HCT116 (cell line): ENCODE measurements at regions not wholly inside any gene's neighbourhood (a gene's known extent, or its start where the extent isn't known, plus 50 kb on each side); places are given as distances from the start of the nearest gene placed in this dataset.

Experiments
- ATAC-seq: fragments of 200-7000 bp; cut with Tn5 transposase; 2 replicates; pipeline ENCODE4 v1.9.1; 2020; ENCODE audit warnings: mild to moderate bottlenecking, moderate library complexity
- BruUV-seq: library from RNA; stranded (reverse); fragments of 400-500 nt; replicated peaks from 2 replicates; lab custom pipeline; 2021; lab: Mats Ljungman, UMichigan
- CTCF ChIA-PET: fragments of 300-600 bp; sonication (Branson Sonifier 250); formaldehyde crosslinking; loops from one replicate; lab custom pipeline; 2021; ENCODE audit warnings: antibody characterized with exemption; lab: Charles Lee
- POLR2A ChIA-PET: fragments of 300-600, 350-600 bp; sonication (Branson Sonifier 250); formaldehyde crosslinking; loops from one replicate; lab custom pipeline; 2021; ENCODE audit warnings: antibody characterized with exemption; lab: Charles Lee
- RAD21 ChIA-PET, 2 experiments: fragments of 300-600 bp; sonication (Branson Sonifier 250); formaldehyde crosslinking; loops; one replicate each; lab custom pipeline; 2023; ENCODE audit warnings: low total read pairs in 2 of 2; ENCODE audit not compliant: uncharacterized antibody in 2 of 2, unreplicated experiment in 2 of 2, low non-redundant PET in 1 of 2; lab: Charles Lee
- DNase-seq: peaks from one replicate; pipeline ENCODE4 v3.0.0-alpha.2; 2010; ENCODE audit warnings: low read depth, low spot score
- H2AFZ ChIP-seq: fragments of 200-600 bp; shearing (Covaris generic), sonication (generic); 2 replicates; pipeline ENCODE4 v1.6.1; 2017; ENCODE audit warnings: low read depth, mixed run types, mixed read lengths, antibody characterized with exemption, low read length; ENCODE audit not compliant: poor library complexity, severe bottlenecking
- H3K27ac ChIP-seq: 2 replicates; pipeline ENCODE4 v1.5.1; 2012; ENCODE audit warnings: low read depth, low read length
- H3K27me3 ChIP-seq: fragments of 200-600 bp; sonication (generic); 2 replicates; pipeline ENCODE4 v1.6.1; 2016; ENCODE audit warnings: mixed run types, low read length, mixed read lengths; ENCODE audit not compliant: insufficient read depth
- H3K36me3 ChIP-seq, 2 experiments: fragments of 200-500 bp in 1 of 2; fragments of 200-600 bp in 1 of 2; sonication (Bioruptor generic) in 1 of 2; sonication (generic) in 1 of 2; 2 replicates each; pipeline versions ENCODE4 v1.5.1 to v1.6.1; 2014 to 2016; ENCODE audit warnings: low read length in 2 of 2, inconsistent platforms in 1 of 2, mixed read lengths in 1 of 2, mixed run types in 1 of 2; ENCODE audit not compliant: insufficient read depth in 2 of 2, control insufficient read depth in 1 of 2
- H3K4me1 ChIP-seq, 2 experiments: fragments of 200-600 bp in 1 of 2; sonication (generic) in 1 of 2; 2 replicates each; pipeline versions ENCODE4 v1.5.1 to v1.6.1; 2012 to 2017; ENCODE audit warnings: low read length in 2 of 2, inconsistent platforms in 1 of 2, mild to moderate bottlenecking in 1 of 2, mixed read lengths in 1 of 2, mixed run types in 1 of 2, moderate library complexity in 1 of 2; ENCODE audit not compliant: insufficient read depth in 2 of 2, control insufficient read depth in 1 of 2
- H3K4me2 ChIP-seq: fragments of 200-600 bp; sonication (generic); 2 replicates; pipeline ENCODE4 v1.6.1; 2017; ENCODE audit warnings: mixed run types, low read length, mixed read lengths
- H3K4me3 ChIP-seq, 2 experiments: fragments of 200-600 bp in 1 of 2; sonication (generic) in 1 of 2; replicated peaks in 1 of 2; 2 replicates each; pipeline ENCODE4 v1.5.1; 2011 to 2016; ENCODE audit warnings: low read length in 2 of 2, control low read depth in 1 of 2, low read depth in 1 of 2, mild to moderate bottlenecking in 1 of 2, mixed read lengths in 1 of 2, mixed run types in 1 of 2
- H3K79me2 ChIP-seq: fragments of 200-600 bp; sonication (generic); 2 replicates; pipeline ENCODE4 v1.6.1; 2017; ENCODE audit warnings: mild to moderate bottlenecking, mixed run types, low read length, moderate library complexity, mixed read lengths; ENCODE audit not compliant: insufficient read depth
- H3K9ac ChIP-seq: fragments of 200-600 bp; sonication (generic); 2 replicates; pipeline ENCODE4 v1.6.1; 2016; ENCODE audit warnings: low read length, mixed read lengths
- H3K9me2 ChIP-seq: fragments of 200-600 bp; sonication (generic), shearing (Covaris generic); 2 replicates; pipeline ENCODE4 v1.6.1; 2017; ENCODE audit warnings: mixed run types, mild to moderate bottlenecking, moderate library complexity; ENCODE audit not compliant: insufficient read depth
- H3K9me3 ChIP-seq, 2 experiments: fragments of 200-500 bp in 1 of 2; fragments of 200-600 bp in 1 of 2; sonication (Bioruptor generic) in 1 of 2; sonication (generic) in 1 of 2; 2 replicates each; pipeline ENCODE4 v1.6.1; 2014 to 2017; ENCODE audit warnings: low read length in 2 of 2, mixed read lengths in 2 of 2, inconsistent platforms in 1 of 2, low read depth in 1 of 2, mild to moderate bottlenecking in 1 of 2, mixed run types in 1 of 2, moderate library complexity in 1 of 2; ENCODE audit not compliant: control insufficient read depth in 1 of 2, insufficient read depth in 1 of 2
- H4K20me1 ChIP-seq: fragments of 200-600 bp; sonication (generic), shearing (Covaris generic); 2 replicates; pipeline ENCODE4 v1.6.1; 2017; ENCODE audit warnings: mixed run types, mild to moderate bottlenecking, moderate library complexity; ENCODE audit not compliant: insufficient read depth
- CBX3 ChIP-seq: IDR thresholded peaks from 2 replicates; pipeline ENCODE4 v1.6.1; 2012; ENCODE audit warnings: low read depth
- CTCF ChIP-seq, 3 experiments: fragments of 200-600 bp in 1 of 3; sonication (generic) in 1 of 3; IDR thresholded peaks in 2 of 3; conservative IDR thresholded peaks in 1 of 3; 2 replicates each; pipeline ENCODE4 v1.5.1; 2012 to 2017; ENCODE audit warnings: low read depth in 2 of 3, low read length in 2 of 3, antibody characterized with exemption in 1 of 3, borderline replicate concordance in 1 of 3, control low read depth in 1 of 3, mild to moderate bottlenecking in 1 of 3, mixed read lengths in 1 of 3, mixed run types in 1 of 3, moderate library complexity in 1 of 3; ENCODE audit not compliant: insufficient read depth in 1 of 3
- ELF1 ChIP-seq: IDR thresholded peaks from 2 replicates; pipeline ENCODE4 v1.6.1; 2012; ENCODE audit warnings: low read depth, borderline replicate concordance
- SIN3A ChIP-seq: IDR thresholded peaks from 2 replicates; pipeline ENCODE4 v1.6.1; 2012; ENCODE audit warnings: low read depth
- SP1 ChIP-seq: IDR thresholded peaks from 2 replicates; pipeline ENCODE4 v1.6.1; 2012; ENCODE audit warnings: low read depth
- ZFX ChIP-seq: fragments of 450-650 bp; IDR thresholded peaks from 2 replicates; pipeline ENCODE4 v1.6.1; 2017
- ZNF274 ChIP-seq: fragments of 200-500 bp; sonication (Bioruptor generic); IDR thresholded peaks from 2 replicates; pipeline ENCODE4 v1.6.1; 2014; ENCODE audit warnings: mild to moderate bottlenecking, low read depth, low read length, inconsistent platforms
- intact Hi-C: fragments of 100-400 bp; cut with micrococcal nuclease; formaldehyde crosslinking; loops from 2 replicates; pipeline ENCODE4 v1.10.0; 2022
- TF ChIP-seq, protein P1 (sequence below): IDR thresholded peaks from 2 replicates; pipeline ENCODE4 v1.6.1; 2012

DNA sequence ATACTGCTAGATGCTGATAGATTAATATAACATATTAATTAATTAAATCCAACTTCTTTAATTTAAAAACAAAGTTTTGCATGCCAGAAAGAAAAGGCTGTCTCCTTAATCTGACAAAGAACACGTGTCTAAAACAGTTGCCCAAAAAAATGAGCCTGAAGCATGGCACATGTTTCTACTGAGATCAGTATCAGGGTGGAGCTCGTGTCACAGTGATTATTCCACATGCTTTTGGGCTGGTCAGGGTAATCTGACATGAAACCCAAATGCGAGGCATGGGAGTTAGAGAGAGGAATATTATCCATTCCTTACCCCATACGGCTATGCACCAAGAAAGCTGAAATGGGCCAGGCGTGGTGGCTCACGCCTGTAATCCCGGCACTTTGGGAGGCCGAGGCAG is 79.4 kb upstream of the ADRA2C start:
- no peaks in the 10 kb centered on the region for H3K36me3 ChIP-seq
- no peak overlapping the region for H3K4me2 ChIP-seq
- no peak overlapping the region for H3K9ac ChIP-seq
- H3K4me3 ChIP-seq: no peak overlapping the region
- H3K27ac ChIP-seq: no peak overlapping the region
- H3K27me3 ChIP-seq: no peaks in the 10 kb centered on the region
- POLR2A ChIA-PET: no interaction called here
- no peaks in the 10 kb centered on the region for H3K79me2 ChIP-seq
- no peaks in the 10 kb centered on the region for H3K9me3 ChIP-seq
- DNase-seq: no peak
- BruUV-seq: no TSS peak
- no peak overlapping the region for H2AFZ ChIP-seq
- CTCF ChIA-PET: no interaction called here
- TF ChIP-seq SP1 (no peak), ZNF274 (no peak)
- intact Hi-C loops: no loop called here
- RAD21 ChIA-PET: no interaction called here
- no peaks in the 10 kb centered on the region for H3K9me2 ChIP-seq
- ATAC-seq: no peak
- H3K4me1 ChIP-seq: no peaks in the 10 kb centered on the region
- H4K20me1 ChIP-seq: no peaks in the 10 kb centered on the region

DNA sequence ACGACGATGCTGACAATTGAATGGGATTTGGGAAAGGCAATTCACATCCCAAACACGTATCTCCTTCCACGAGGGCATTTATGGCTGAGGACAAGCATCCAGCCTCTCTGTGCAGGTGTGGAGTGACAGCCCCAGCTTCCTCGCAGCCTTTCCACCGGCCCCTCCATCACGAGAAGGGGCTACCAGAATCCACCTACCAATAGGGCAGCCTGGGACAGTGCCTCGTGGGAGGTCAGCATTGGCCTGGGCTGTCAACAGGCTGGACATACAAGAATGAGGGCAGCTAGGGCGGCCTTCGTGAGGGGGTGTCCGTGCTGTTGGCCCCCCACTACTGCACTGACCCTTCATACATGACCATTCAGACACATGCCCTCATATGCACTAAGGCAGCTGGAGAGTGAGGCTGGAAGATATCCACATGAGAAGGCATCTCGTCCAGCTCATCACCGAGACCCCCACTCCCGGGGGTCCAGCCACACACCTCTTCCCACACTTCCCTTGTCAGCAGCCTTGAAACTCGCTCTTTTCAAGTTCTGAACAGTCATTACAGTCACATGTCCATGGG is 81.0 kb upstream of the ADRA2C start:
- Histone ChIP-seq H2AFZ (no peak overlapping the region), H3K36me3 (no peaks in the 10 kb centered on the region), H3K9me2 (no peaks in the 10 kb centered on the region), H4K20me1 (no peaks in the 10 kb centered on the region), H3K4me1 (no peaks in the 10 kb centered on the region), H3K4me2 (no peak overlapping the region), H3K9ac (no peak overlapping the region), H3K79me2 (no peaks in the 10 kb centered on the region), H3K27me3 (no peaks in the 10 kb centered on the region), H3K4me3 (no peak overlapping the region), H3K27ac (no peak overlapping the region), H3K9me3 (no peaks in the 10 kb centered on the region)
- DNase-seq: no peak
- no peak for ATAC-seq
- ChIA-PET RAD21 (no interaction called here), POLR2A (no interaction called here), CTCF (no interaction called here)
- BruUV-seq: no TSS peak
- intact Hi-C loops: no loop called here
- TF ChIP-seq ZFX: no peak
- no peak for TF ChIP-seq ELF1
- TF ChIP-seq CBX3: no peak
- TF ChIP-seq SIN3A: no peak
- no peak for TF ChIP-seq CTCF (IDR thresholded peaks at IDR 0.05 in 2 of 3, conservative IDR thresholded peaks at IDR 0.05 in 1 of 3; ENCODE audit: borderline replicate concordance in 1 of 3, insufficient read depth in 1 of 3, low read depth in 2 of 3, low read length in 2 of 3)
- no peak for TF ChIP-seq SP1
- TF ChIP-seq, protein P1, sequence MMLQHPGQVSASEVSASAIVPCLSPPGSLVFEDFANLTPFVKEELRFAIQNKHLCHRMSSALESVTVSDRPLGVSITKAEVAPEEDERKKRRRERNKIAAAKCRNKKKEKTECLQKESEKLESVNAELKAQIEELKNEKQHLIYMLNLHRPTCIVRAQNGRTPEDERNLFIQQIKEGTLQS: no peak
